ENCODE measurements at regions not wholly inside any gene's neighbourhood (a gene's known extent, or its start where the extent isn't known, plus 50 kb on each side); places are given as distances from the start of the nearest gene placed in this dataset.

DNA sequence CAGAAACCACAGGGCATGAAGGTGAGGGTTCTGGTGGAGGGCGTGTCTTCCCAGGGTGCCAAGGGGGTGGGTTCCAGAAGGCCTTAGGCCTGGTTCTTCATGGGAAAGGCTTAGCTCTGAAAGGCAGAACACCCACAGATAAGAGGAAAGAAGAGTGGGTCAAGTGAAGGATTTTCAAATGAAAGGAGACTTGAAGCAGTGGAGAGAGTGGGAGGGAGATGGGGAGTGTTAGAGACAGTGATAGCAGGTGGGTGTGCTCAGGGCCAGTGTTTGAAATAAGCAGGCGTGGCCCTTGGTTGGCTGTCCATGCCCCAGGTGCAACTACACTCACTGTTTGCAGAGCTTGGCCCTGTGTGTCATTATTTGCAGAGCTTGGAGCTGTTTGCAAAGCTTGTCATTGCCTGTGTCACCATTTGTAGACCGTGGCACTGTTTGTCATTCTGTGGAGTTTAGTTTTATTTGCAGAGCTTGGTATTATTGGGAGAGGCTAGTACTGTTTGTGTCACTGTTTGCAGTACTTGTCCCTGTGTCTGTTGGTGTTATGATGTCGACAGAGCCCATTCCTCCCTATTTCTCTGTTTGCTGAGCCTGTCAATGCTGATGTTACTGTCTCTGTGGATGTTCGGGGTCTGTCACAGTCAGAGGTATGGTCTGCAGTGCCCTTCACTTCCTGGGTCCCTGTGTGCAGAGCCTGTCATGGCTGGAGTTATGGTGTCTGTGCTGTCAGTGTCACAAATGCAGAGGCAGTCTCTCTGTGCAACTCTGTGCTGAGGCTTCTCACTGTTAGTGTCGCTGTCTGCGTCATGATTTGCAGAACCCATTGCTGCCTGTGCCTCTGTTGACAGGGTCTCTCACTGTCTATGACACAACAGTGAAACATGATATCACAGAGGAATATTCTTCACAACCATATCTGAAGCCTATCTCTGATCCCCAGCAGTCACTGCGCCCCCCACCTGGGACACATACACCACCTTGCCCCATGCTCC is 127.7 kb upstream of the LRFN2 start (continued):
- TF ChIP-seq, protein P1, sequence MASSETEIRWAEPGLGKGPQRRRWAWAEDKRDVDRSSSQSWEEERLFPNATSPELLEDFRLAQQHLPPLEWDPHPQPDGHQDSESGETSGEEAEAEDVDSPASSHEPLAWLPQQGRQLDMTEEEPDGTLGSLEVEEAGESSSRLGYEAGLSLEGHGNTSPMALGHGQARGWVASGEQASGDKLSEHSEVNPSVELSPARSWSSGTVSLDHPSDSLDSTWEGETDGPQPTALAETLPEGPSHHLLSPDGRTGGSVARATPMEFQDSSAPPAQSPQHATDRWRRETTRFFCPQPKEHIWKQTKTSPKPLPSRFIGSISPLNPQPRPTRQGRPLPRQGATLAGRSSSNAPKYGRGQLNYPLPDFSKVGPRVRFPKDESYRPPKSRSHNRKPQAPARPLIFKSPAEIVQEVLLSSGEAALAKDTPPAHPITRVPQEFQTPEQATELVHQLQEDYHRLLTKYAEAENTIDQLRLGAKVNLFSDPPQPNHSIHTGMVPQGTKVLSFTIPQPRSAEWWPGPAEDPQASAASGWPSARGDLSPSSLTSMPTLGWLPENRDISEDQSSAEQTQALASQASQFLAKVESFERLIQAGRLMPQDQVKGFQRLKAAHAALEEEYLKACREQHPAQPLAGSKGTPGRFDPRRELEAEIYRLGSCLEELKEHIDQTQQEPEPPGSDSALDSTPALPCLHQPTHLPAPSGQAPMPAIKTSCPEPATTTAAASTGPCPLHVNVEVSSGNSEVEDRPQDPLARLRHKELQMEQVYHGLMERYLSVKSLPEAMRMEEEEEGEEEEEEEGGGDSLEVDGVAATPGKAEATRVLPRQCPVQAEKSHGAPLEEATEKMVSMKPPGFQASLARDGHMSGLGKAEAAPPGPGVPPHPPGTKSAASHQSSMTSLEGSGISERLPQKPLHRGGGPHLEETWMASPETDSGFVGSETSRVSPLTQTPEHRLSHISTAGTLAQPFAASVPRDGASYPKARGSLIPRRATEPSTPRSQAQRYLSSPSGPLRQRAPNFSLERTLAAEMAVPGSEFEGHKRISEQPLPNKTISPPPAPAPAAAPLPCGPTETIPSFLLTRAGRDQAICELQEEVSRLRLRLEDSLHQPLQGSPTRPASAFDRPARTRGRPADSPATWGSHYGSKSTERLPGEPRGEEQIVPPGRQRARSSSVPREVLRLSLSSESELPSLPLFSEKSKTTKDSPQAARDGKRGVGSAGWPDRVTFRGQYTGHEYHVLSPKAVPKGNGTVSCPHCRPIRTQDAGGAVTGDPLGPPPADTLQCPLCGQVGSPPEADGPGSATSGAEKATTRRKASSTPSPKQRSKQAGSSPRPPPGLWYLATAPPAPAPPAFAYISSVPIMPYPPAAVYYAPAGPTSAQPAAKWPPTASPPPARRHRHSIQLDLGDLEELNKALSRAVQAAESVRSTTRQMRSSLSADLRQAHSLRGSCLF (CRISPR knock-in tag; IDR thresholded peaks at IDR 0.05; ENCODE audit: borderline replicate concordance): no peak
- no peak for TF ChIP-seq ZBTB42 (CRISPR knock-in tag; IDR thresholded peaks at IDR 0.05)
- TF ChIP-seq, protein P2, sequence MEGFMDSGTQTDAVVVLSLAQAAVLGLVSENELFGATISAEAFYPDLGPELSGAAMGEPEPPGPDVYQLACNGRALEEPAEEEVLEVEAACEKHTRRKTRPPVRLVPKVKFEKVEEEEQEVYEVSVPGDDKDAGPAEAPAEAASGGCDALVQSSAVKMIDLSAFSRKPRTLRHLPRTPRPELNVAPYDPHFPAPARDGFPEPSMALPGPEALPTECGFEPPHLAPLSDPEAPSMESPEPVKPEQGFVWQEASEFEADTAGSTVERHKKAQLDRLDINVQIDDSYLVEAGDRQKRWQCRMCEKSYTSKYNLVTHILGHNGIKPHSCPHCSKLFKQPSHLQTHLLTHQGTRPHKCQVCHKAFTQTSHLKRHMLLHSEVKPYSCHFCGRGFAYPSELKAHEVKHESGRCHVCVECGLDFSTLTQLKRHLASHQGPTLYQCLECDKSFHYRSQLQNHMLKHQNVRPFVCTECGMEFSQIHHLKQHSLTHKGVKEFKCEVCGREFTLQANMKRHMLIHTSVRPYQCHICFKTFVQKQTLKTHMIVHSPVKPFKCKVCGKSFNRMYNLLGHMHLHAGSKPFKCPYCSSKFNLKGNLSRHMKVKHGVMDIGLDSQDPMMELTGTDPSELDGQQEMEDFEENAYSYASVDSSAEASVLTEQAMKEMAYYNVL (CRISPR knock-in tag; IDR thresholded peaks at IDR 0.05; ENCODE audit: borderline replicate concordance): no peak
- no peak for TF ChIP-seq RORA (CRISPR knock-in tag; IDR thresholded peaks at IDR 0.05)
- 0 out of 2 replicates have a peak, but pooled peaks have one; percentile 60 for TF ChIP-seq ARNT2 (CRISPR knock-in tag; IDR thresholded peaks at IDR 0.05; ENCODE audit: low read depth)
- no peak for TF ChIP-seq TP53 (CRISPR knock-in tag; conservative IDR thresholded peaks at IDR 0.05)
- TF ChIP-seq RFXAP (CRISPR knock-in tag; IDR thresholded peaks at IDR 0.05; ENCODE audit: borderline replicate concordance): no peak; the same call in 1 of the 2 replicates
- TF ChIP-seq SOX5 (CRISPR knock-in tag; IDR thresholded peaks at IDR 0.05; ENCODE audit: borderline replicate concordance): peak; percentile 69; the same call in 1 of the 2 replicates
- TF ChIP-seq, protein P3, sequence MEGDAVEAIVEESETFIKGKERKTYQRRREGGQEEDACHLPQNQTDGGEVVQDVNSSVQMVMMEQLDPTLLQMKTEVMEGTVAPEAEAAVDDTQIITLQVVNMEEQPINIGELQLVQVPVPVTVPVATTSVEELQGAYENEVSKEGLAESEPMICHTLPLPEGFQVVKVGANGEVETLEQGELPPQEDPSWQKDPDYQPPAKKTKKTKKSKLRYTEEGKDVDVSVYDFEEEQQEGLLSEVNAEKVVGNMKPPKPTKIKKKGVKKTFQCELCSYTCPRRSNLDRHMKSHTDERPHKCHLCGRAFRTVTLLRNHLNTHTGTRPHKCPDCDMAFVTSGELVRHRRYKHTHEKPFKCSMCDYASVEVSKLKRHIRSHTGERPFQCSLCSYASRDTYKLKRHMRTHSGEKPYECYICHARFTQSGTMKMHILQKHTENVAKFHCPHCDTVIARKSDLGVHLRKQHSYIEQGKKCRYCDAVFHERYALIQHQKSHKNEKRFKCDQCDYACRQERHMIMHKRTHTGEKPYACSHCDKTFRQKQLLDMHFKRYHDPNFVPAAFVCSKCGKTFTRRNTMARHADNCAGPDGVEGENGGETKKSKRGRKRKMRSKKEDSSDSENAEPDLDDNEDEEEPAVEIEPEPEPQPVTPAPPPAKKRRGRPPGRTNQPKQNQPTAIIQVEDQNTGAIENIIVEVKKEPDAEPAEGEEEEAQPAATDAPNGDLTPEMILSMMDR (CRISPR knock-in tag; IDR thresholded peaks at IDR 0.05): peak; percentile 50
- no peak for TF ChIP-seq PHF5A (CRISPR knock-in tag; IDR thresholded peaks at IDR 0.05; ENCODE audit: low read depth, unreplicated experiment)
- TF ChIP-seq, protein P4, sequence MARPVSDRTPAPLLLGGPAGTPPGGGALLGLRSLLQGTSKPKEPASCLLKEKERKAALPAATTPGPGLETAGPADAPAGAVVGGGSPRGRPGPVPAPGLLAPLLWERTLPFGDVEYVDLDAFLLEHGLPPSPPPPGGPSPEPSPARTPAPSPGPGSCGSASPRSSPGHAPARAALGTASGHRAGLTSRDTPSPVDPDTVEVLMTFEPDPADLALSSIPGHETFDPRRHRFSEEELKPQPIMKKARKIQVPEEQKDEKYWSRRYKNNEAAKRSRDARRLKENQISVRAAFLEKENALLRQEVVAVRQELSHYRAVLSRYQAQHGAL (CRISPR knock-in tag; IDR thresholded peaks at IDR 0.05; ENCODE audit: not compliant biosample characterization): no peak
- TF ChIP-seq, protein P5, sequence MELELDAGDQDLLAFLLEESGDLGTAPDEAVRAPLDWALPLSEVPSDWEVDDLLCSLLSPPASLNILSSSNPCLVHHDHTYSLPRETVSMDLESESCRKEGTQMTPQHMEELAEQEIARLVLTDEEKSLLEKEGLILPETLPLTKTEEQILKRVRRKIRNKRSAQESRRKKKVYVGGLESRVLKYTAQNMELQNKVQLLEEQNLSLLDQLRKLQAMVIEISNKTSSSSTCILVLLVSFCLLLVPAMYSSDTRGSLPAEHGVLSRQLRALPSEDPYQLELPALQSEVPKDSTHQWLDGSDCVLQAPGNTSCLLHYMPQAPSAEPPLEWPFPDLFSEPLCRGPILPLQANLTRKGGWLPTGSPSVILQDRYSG (CRISPR knock-in tag; IDR thresholded peaks at IDR 0.05): no peak
- TF ChIP-seq GATAD2A (CRISPR knock-in tag; IDR thresholded peaks at IDR 0.05): peak; percentile 82
- TF ChIP-seq KDM6A (CRISPR knock-in tag; IDR thresholded peaks at IDR 0.05; ENCODE audit: low read depth): no peak
- TF ChIP-seq, protein P6, sequence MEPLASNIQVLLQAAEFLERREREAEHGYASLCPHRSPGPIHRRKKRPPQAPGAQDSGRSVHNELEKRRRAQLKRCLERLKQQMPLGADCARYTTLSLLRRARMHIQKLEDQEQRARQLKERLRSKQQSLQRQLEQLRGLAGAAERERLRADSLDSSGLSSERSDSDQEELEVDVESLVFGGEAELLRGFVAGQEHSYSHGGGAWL (CRISPR knock-in tag; IDR thresholded peaks at IDR 0.05): no peak
- no peak; the same call in 1 of the 2 replicates for TF ChIP-seq ZNF7 (CRISPR knock-in tag; IDR thresholded peaks at IDR 0.05)
